Panc1 (cell line): ENCODE measurements at regions not wholly inside any gene's neighbourhood (a gene's known extent, or its start where the extent isn't known, plus 50 kb on each side); places are given as distances from the start of the nearest gene placed in this dataset.

Experiments used
- POLR2AphosphoS5 ChIP-seq: IDR thresholded peaks from 2 replicates; pipeline ENCODE4 v1.6.1; 2012; ENCODE audit warnings: mild to moderate bottlenecking, low read depth, low read length, moderate library complexity
- TF ChIP-seq, protein P1 (sequence below): fragments of 450-650 bp; IDR thresholded peaks from 2 replicates; pipeline ENCODE4 v1.5.1; 2017; ENCODE audit warnings: mild to moderate bottlenecking
- TF ChIP-seq, protein P2 (sequence below), 2 experiments: IDR thresholded peaks; 2 replicates each; pipeline ENCODE4 v1.6.1; 2011 to 2012; ENCODE audit warnings: low read depth in 2 of 2, control low read depth in 1 of 2, low read length in 1 of 2, mild to moderate bottlenecking in 1 of 2, moderate library complexity in 1 of 2; ENCODE audit not compliant: insufficient read depth in 1 of 2

DNA sequence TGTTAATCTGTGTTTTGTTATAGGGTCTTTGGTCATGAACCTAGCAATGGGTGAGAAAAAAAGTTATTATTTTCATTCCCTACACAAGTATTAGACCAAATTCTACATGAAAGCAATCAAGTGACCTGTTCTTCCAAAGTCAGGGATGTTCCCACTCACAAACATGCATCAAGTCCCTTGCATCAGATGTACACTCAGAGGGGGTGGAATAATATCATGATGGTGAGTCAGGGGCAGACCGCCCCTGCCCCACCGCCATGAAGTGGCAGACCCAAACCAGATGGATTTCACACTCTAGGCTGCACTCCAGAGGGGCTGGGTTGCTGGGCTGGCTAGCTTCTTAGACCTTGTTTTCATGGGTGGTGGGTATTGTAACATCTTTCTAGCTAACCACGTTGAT, 91.4 kb downstream of the ACAA2 start:
- TF ChIP-seq, protein P1, sequence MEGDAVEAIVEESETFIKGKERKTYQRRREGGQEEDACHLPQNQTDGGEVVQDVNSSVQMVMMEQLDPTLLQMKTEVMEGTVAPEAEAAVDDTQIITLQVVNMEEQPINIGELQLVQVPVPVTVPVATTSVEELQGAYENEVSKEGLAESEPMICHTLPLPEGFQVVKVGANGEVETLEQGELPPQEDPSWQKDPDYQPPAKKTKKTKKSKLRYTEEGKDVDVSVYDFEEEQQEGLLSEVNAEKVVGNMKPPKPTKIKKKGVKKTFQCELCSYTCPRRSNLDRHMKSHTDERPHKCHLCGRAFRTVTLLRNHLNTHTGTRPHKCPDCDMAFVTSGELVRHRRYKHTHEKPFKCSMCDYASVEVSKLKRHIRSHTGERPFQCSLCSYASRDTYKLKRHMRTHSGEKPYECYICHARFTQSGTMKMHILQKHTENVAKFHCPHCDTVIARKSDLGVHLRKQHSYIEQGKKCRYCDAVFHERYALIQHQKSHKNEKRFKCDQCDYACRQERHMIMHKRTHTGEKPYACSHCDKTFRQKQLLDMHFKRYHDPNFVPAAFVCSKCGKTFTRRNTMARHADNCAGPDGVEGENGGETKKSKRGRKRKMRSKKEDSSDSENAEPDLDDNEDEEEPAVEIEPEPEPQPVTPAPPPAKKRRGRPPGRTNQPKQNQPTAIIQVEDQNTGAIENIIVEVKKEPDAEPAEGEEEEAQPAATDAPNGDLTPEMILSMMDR: no peak
- TF ChIP-seq, protein P2, sequence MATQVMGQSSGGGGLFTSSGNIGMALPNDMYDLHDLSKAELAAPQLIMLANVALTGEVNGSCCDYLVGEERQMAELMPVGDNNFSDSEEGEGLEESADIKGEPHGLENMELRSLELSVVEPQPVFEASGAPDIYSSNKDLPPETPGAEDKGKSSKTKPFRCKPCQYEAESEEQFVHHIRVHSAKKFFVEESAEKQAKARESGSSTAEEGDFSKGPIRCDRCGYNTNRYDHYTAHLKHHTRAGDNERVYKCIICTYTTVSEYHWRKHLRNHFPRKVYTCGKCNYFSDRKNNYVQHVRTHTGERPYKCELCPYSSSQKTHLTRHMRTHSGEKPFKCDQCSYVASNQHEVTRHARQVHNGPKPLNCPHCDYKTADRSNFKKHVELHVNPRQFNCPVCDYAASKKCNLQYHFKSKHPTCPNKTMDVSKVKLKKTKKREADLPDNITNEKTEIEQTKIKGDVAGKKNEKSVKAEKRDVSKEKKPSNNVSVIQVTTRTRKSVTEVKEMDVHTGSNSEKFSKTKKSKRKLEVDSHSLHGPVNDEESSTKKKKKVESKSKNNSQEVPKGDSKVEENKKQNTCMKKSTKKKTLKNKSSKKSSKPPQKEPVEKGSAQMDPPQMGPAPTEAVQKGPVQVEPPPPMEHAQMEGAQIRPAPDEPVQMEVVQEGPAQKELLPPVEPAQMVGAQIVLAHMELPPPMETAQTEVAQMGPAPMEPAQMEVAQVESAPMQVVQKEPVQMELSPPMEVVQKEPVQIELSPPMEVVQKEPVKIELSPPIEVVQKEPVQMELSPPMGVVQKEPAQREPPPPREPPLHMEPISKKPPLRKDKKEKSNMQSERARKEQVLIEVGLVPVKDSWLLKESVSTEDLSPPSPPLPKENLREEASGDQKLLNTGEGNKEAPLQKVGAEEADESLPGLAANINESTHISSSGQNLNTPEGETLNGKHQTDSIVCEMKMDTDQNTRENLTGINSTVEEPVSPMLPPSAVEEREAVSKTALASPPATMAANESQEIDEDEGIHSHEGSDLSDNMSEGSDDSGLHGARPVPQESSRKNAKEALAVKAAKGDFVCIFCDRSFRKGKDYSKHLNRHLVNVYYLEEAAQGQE (IDR thresholded peaks at IDR 0.05; ENCODE audit: insufficient read depth in 1 of 2, low read depth in 2 of 2, low read length in 1 of 2): no peak
- TF ChIP-seq POLR2AphosphoS5: no peak
